VCaP (cell line): ENCODE measurements at regions not wholly inside any gene's neighbourhood (a gene's known extent, or its start where the extent isn't known, plus 50 kb on each side); places are given as distances from the start of the nearest gene placed in this dataset.

Experiments used
- H3K27ac ChIP-seq: fragments of 450-650 bp; 2 replicates; pipeline ENCODE4 v1.5.1; 2017
- CTCF ChIP-seq: fragments of 450-650 bp; conservative IDR thresholded peaks from 2 replicates; pipeline ENCODE4 v1.5.1; 2017; ENCODE audit warnings: mild to moderate bottlenecking, moderate library complexity

- H3K27ac ChIP-seq: no peak overlapping the region
- no peak for TF ChIP-seq CTCF
Measured at GRCh38 chr18:77395953-77396352, 146.3 kb downstream of the GALR1 start.

- no peak overlapping the region for H3K27ac ChIP-seq
- TF ChIP-seq CTCF: no peak
Measured at GRCh38 chr18:77397056-77397455, 147.4 kb downstream of the GALR1 start.

GRCh38 chr18:77397617-77398016, 148.0 kb downstream of the GALR1 start:
- no peak for TF ChIP-seq CTCF
- H3K27ac ChIP-seq: no peak overlapping the region

GRCh38 chr18:77400561-77400960, 150.9 kb downstream of the GALR1 start:
- no peak overlapping the region for H3K27ac ChIP-seq
- TF ChIP-seq CTCF: no peak

- H3K27ac ChIP-seq: no peak overlapping the region
- TF ChIP-seq CTCF: no peak
Measured at GRCh38 chr18:77401173-77401572, 151.5 kb downstream of the GALR1 start.

GRCh38 chr18:77403969-77404535, 154.4 kb downstream of the GALR1 start:
- H3K27ac ChIP-seq: peak overlapping the region; percentile 7; the same call in 1 of the 2 replicates
- no peak for TF ChIP-seq CTCF

- H3K27ac ChIP-seq: no peak overlapping the region
- no peak for TF ChIP-seq CTCF
Measured at GRCh38 chr18:77405096-77405495, 155.4 kb downstream of the GALR1 start.
